Nephron progenitor cell (in vitro differentiated cells): ENCODE measurements at regions not wholly inside any gene's neighbourhood (a gene's known extent, or its start where the extent isn't known, plus 50 kb on each side); places are given as distances from the start of the nearest gene placed in this dataset.

Experiments used
- DNase-seq: peaks from one replicate; pipeline ENCODE4 v3.0.0; 2021
- H3K27ac Mint-ChIP-seq: 2 replicates; pipeline ENCODE4 v1.8.0; 2021; ENCODE audit warnings: mild to moderate bottlenecking, moderate library complexity, mixed read lengths
- H3K27me3 Mint-ChIP-seq: 2 replicates; pipeline ENCODE4 v1.8.0; 2021; ENCODE audit warnings: mild to moderate bottlenecking, low read depth, mixed read lengths; ENCODE audit not compliant: poor library complexity
- H3K36me3 Mint-ChIP-seq: 2 replicates; pipeline ENCODE4 v1.8.0; 2021; ENCODE audit warnings: low read depth, mixed read lengths
- H3K4me1 Mint-ChIP-seq: 2 replicates; pipeline ENCODE4 v1.8.0; 2021; ENCODE audit warnings: mixed read lengths
- H3K4me3 Mint-ChIP-seq: 2 replicates; pipeline ENCODE4 v1.8.0; 2021; ENCODE audit warnings: mild to moderate bottlenecking, moderate library complexity, mixed read lengths
- H3K9me3 Mint-ChIP-seq: 2 replicates; pipeline ENCODE4 v1.8.0; 2021; ENCODE audit warnings: mild to moderate bottlenecking, moderate library complexity, mixed read lengths
- TF ChIP-seq, protein P1 (sequence below): fragments of 200-600 bp; sonication (generic); IDR thresholded peaks from 2 replicates; pipeline ENCODE4 v1.5.0; 2021; ENCODE audit warnings: antibody characterized with exemption

DNA sequence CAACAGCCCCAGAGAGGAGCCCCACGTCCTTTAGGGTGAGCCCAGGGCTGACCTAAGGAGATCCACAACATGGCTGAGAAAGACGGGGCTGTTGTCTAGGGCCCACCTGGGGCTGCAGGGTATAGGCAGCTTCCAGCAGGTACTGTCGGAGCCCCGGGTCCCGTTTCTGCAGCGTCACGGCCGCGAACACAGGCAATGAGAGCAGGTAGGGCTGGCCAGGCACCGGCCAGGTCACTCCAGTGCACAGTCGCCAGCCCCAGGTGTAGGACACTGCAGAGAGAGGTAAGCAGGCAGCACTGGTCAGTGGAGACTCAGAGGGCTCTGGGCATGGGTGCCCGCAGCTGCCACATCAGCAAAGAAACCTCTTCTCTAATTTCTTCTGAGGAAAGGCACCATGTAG lies 115.2 kb downstream of the LITAF start:
- H3K4me1 Mint-ChIP-seq: peaks cover 6% of the 10 kb centered on the region
- DNase-seq: no peak
- no peaks in the 10 kb centered on the region for H3K9me3 Mint-ChIP-seq
- H3K36me3 Mint-ChIP-seq: no peaks in the 10 kb centered on the region
- H3K27ac Mint-ChIP-seq: no peak overlapping the region
- TF ChIP-seq, protein P1, sequence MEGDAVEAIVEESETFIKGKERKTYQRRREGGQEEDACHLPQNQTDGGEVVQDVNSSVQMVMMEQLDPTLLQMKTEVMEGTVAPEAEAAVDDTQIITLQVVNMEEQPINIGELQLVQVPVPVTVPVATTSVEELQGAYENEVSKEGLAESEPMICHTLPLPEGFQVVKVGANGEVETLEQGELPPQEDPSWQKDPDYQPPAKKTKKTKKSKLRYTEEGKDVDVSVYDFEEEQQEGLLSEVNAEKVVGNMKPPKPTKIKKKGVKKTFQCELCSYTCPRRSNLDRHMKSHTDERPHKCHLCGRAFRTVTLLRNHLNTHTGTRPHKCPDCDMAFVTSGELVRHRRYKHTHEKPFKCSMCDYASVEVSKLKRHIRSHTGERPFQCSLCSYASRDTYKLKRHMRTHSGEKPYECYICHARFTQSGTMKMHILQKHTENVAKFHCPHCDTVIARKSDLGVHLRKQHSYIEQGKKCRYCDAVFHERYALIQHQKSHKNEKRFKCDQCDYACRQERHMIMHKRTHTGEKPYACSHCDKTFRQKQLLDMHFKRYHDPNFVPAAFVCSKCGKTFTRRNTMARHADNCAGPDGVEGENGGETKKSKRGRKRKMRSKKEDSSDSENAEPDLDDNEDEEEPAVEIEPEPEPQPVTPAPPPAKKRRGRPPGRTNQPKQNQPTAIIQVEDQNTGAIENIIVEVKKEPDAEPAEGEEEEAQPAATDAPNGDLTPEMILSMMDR: no peak
- peaks cover 11% of the 10 kb centered on the region for H3K27me3 Mint-ChIP-seq
- no peak overlapping the region for H3K4me3 Mint-ChIP-seq

- TF ChIP-seq, protein P1: no peak
- H3K36me3 Mint-ChIP-seq: no peaks in the 10 kb centered on the region
- H3K27ac Mint-ChIP-seq: no peak overlapping the region
- peaks cover 11% of the 10 kb centered on the region for H3K27me3 Mint-ChIP-seq
- no peaks in the 10 kb centered on the region for H3K9me3 Mint-ChIP-seq
- DNase-seq: no peak
- H3K4me3 Mint-ChIP-seq: no peak overlapping the region
- peaks cover 6% of the 10 kb centered on the region for H3K4me1 Mint-ChIP-seq
Observed at GRCh38 chr16:11472410-11472809, 114.3 kb downstream of the LITAF start.

GRCh38 chr16:11472851-11473250 lies 113.9 kb downstream of the LITAF start:
- DNase-seq: no peak
- Mint-ChIP-seq H3K4me3 (no peak overlapping the region), H3K4me1 (peaks cover 6% of the 10 kb centered on the region), H3K27ac (no peak overlapping the region), H3K9me3 (no peaks in the 10 kb centered on the region), H3K27me3 (peaks cover 11% of the 10 kb centered on the region), H3K36me3 (no peaks in the 10 kb centered on the region)
- TF ChIP-seq, protein P1: no peak

DNA sequence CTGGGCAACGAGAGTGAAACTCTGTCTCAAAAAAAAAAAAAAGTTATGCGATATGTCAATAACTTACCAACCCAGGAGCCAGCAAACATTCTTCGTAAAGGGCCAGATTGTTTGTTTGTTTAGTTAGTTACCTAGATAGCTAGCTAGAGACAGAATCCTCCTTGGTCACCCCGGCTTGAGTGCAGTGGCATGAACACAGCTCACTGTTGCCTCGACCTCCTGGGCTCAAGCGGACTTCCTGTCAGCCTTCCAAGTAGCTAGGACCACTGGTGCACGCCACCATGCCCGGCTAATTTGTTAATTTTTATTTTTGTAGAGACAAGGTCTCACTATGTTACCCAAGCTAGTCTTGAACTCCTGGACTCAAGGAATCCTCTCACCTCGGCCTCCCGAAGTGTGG lies 113.0 kb downstream of the LITAF start:
- Mint-ChIP-seq H3K4me3 (no peak overlapping the region), H3K27me3 (peaks cover 11% of the 10 kb centered on the region), H3K27ac (no peak overlapping the region), H3K36me3 (no peaks in the 10 kb centered on the region), H3K9me3 (peaks cover 3% of the 10 kb centered on the region), H3K4me1 (peaks cover 6% of the 10 kb centered on the region)
- TF ChIP-seq, protein P1: no peak
- DNase-seq: no peak

DNA sequence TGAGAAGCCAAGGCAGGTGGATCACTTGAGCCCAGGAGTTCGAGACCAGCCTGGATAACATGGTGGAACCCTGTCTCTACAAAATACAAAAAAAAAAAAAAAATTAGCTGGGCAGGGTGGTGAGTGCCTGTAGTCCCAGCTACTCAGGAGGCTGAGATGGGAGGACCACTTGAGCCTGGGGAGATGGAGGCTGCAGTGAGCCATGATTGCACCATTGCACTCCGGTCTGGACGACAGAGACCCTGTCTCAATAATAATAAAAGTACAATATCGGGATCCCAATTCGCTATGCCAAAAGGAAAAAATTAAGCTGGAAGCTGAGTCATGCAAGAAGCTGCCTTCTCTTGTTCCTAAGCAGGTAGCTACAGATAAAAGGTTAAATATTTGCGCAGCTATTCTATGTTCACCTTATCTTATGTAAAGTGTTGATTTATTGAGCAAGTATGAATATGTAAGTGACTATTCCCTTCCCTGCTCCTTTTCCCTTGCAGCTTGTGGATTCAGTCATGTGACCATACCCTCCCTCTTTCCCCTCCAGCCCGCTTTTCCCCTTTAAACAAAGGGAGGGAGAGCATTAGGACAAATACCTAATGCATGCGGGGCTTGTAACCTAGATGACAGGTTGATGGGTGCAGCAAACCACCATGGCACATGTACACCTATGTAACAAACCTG lies 112.0 kb downstream of the LITAF start:
- Mint-ChIP-seq H3K27ac (no peak overlapping the region), H3K4me1 (no peaks in the 10 kb centered on the region), H3K4me3 (no peak overlapping the region)

More for the DNA sequence above, 112.0 kb downstream of the LITAF start:
- H3K36me3 Mint-ChIP-seq: no peaks in the 10 kb centered on the region
- peaks cover 11% of the 10 kb centered on the region for H3K9me3 Mint-ChIP-seq
- DNase-seq: no peak
- TF ChIP-seq, protein P1: no peak
- peaks cover 7% of the 10 kb centered on the region for H3K27me3 Mint-ChIP-seq
